ENCODE measurements at regions not wholly inside any gene's neighbourhood (a gene's known extent, or its start where the extent isn't known, plus 50 kb on each side); places are given as distances from the start of the nearest gene placed in this dataset.
A peak's percentile ranks its signal among the peaks of the same experiment; 100 is the strongest.

GRCh38 chr16:54657709-54658102 lies 273.0 kb upstream of the IRX5 start:
- no peak for DNase-seq

- DNase-seq, result peak; percentile 48
Measured at GRCh38 chr16:54657058-54657708, 273.5 kb upstream of the IRX5 start.

- DNase-seq, result peak; percentile 19
Measured at GRCh38 chr16:54655121-54655590, 275.5 kb upstream of the IRX5 start.

- DNase-seq, result no peak
Measured at GRCh38 chr16:54654429-54654828, 276.2 kb upstream of the IRX5 start.

GRCh38 chr16:54652201-54652770 lies 278.4 kb upstream of the IRX5 start:
- no peak for DNase-seq

- DNase-seq, result no peak
Measured at GRCh38 chr16:54651440-54652195, 279.0 kb upstream of the IRX5 start.

GRCh38 chr16:54649876-54650275 lies 280.8 kb upstream of the IRX5 start:
- DNase-seq, result no peak

GRCh38 chr16:54648575-54648974 lies 282.1 kb upstream of the IRX5 start:
- DNase-seq, result no peak

GRCh38 chr16:54647725-54648221 lies 282.9 kb upstream of the IRX5 start:
- peak; percentile 57 for DNase-seq

- DNase-seq, result no peak
Measured at GRCh38 chr16:54647216-54647615, 283.4 kb upstream of the IRX5 start.

- no peak for DNase-seq
Measured at GRCh38 chr16:54645345-54645744, 285.3 kb upstream of the IRX5 start.

- DNase-seq, result no peak
Measured at GRCh38 chr16:54636221-54636793, 294.4 kb upstream of the IRX5 start.

GRCh38 chr16:54633943-54634362 lies 296.7 kb upstream of the IRX5 start:
- no peak for DNase-seq

GRCh38 chr16:54632322-54633220 lies 298.1 kb upstream of the IRX5 start:
- DNase-seq, result no peak

- DNase-seq, result no peak
Measured at GRCh38 chr16:54631782-54632181, 298.9 kb upstream of the IRX5 start.

GRCh38 chr16:54630284-54630967 lies 300.2 kb upstream of the IRX5 start:
- peak; percentile 44 for DNase-seq

- no peak for DNase-seq
Measured at GRCh38 chr16:54628796-54629625, 301.7 kb upstream of the IRX5 start.

GRCh38 chr16:54627616-54628015 lies 303.0 kb upstream of the IRX5 start:
- DNase-seq, result no peak

- no peak for DNase-seq
Measured at GRCh38 chr16:54623636-54624035, 307.0 kb upstream of the IRX5 start.

- no peak for DNase-seq
Measured at GRCh38 chr16:54620197-54620596, 310.5 kb upstream of the IRX5 start.

- DNase-seq, result no peak
Measured at GRCh38 chr16:54616610-54617009, 314.1 kb upstream of the IRX5 start.

Data from fibroblast of skin of right quadriceps (primary cell).